ENCODE measurements at regions not wholly inside any gene's neighbourhood (a gene's known extent, or its start where the extent isn't known, plus 50 kb on each side); places are given as distances from the start of the nearest gene placed in this dataset.

DNA sequence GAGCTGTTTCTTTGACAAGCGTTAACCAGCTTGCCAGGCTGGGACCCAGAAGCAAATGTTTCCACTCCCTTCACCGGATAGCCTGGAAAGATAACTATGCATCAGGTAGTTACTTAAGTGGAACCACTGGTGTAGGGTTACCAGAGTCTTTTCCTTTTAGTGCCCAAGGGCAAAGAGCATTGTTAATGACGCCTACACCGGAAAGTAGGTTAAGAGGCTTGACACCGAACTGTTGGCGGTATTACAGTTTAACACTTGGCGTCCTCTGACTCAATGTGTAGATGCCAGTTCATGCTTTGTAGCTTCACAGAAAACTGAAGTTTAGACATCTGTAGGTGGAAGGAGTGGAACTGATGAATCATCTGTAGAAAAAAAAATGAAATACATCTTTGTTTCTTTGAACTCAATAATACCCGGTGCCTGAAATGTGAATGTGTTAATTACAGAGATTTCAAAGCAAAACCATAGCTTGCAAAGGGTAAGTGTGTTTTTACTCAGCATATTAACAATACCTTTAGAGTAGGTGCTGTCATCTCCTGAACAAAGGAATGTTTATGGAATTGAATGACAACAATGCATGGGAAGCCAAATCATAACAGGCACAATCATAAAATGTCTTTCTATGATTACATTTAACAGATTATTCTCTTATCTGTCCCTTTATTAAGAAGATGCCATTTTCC is 426.7 kb upstream of the SALL1 start:
- no peak overlapping the region for H3K9ac ChIP-seq (ENCODE audit: low read depth, low read length)
- no peaks in the 10 kb centered on the region for H3K27me3 ChIP-seq (ENCODE audit: control insufficient read depth, insufficient read depth, low read length)
- H3K4me1 ChIP-seq (ENCODE audit: control insufficient read depth, insufficient read depth, low read length), result peaks cover 11% of the 10 kb centered on the region
- H3K4me3 ChIP-seq (ENCODE audit: low read depth, low read length), result no peak overlapping the region
- H3K9me3 ChIP-seq (ENCODE audit: control insufficient read depth, insufficient read depth, low read length), result no peaks in the 10 kb centered on the region
- no peaks in the 10 kb centered on the region for H3K36me3 ChIP-seq (ENCODE audit: control insufficient read depth, insufficient read depth, low read length)

DNA sequence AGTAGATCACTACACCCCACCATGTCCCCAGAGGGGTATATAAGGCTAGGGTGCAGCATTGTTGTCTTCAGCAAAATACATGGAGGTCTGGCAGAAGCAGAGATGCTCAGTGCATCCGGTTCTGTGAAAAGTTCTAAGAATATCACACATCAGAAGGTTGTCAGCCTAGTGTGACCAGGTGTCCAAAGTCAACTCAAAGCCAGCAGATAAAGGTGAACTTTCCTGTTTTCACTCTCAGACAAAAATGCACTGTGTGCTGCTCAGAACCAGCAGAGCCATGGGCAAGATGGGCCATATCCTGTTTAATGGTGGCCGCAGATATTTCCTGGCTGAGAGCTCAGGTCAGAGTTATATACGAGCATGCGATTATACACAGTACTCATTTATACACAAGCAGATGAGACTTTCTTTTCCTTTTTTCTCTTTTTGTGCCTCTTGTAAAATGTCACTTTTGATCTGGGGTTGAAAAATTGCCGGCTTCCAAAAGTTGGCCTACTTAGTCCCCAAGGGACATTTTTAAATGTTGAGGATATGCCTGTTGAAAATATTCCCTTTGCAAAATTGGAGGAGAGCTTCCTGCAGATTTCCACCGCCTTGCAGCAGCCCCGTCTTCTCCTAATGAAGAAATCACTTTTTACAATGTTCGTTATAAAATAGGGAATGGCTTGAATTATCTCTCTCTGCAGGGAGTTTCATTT is 425.6 kb upstream of the SALL1 start:
- Histone ChIP-seq H3K4me1 (ENCODE audit: control insufficient read depth, insufficient read depth, low read length) (peaks cover 11% of the 10 kb centered on the region), H3K36me3 (ENCODE audit: control insufficient read depth, insufficient read depth, low read length) (no peaks in the 10 kb centered on the region), H3K27me3 (ENCODE audit: control insufficient read depth, insufficient read depth, low read length) (no peaks in the 10 kb centered on the region), H3K4me3 (ENCODE audit: low read depth, low read length) (no peak overlapping the region), H3K9ac (ENCODE audit: low read depth, low read length) (no peak overlapping the region), H3K9me3 (ENCODE audit: control insufficient read depth, insufficient read depth, low read length) (no peaks in the 10 kb centered on the region)

DNA sequence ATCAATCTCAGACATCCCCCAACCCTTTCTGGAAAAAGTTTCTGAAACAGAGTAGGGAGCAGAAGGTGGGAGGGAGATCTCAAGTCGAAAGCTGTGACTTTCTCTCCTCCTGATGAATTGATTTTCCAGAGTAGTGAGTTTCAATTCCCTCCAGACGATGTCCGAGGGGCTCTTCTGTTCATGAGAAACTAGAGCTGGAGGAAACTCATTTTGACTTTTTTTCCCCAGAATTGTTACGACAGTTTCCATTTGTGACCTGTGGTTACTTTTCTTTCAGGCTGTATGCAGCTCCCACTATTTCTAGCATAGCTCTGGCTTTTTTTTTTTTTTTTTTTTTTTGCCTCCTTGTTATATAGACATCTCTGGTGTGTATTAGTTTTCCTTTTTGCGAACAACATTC is 422.1 kb upstream of the SALL1 start:
- Histone ChIP-seq H3K9ac (ENCODE audit: low read depth, low read length) (no peak overlapping the region), H3K9me3 (ENCODE audit: control insufficient read depth, insufficient read depth, low read length) (no peaks in the 10 kb centered on the region), H3K4me1 (ENCODE audit: control insufficient read depth, insufficient read depth, low read length) (peaks cover 13% of the 10 kb centered on the region), H3K4me3 (ENCODE audit: low read depth, low read length) (no peak overlapping the region), H3K27me3 (ENCODE audit: control insufficient read depth, insufficient read depth, low read length) (no peaks in the 10 kb centered on the region), H3K36me3 (ENCODE audit: control insufficient read depth, insufficient read depth, low read length) (no peaks in the 10 kb centered on the region)

DNA sequence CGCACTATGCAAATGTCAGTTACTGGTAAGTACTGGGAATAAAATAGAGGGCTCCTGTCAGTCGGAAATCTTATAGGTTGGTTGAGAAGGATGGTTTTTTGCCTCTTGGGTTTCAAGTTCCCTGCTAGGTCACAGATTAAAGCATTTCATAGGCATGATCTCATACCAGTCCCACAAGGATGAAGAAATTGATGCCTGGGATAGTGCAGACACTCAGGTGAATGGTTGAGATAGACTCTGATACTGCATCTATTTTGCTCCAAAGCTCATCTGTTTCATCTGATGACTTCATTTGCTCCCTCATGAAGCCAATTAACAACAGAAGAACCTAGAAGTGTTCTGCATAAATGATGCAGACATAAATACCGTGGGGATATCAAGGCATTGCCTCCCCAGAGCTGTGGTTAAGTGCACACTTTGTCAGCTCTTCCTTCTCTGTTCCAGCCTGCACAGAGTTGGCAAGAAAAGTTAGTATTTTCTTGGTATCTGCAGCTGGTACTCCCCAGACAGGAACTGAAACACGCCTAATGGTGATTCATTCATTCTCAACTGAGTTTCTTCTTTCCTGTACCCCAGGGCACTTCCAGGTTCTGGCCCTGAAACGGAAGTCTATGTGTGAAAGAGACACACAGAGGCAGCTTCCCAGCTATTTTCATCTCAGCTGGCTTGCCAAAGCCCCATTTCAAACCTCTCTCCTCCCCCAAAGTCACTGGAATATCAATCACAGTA is 418.3 kb upstream of the SALL1 start:
- Histone ChIP-seq H3K9me3 (ENCODE audit: control insufficient read depth, insufficient read depth, low read length) (no peaks in the 10 kb centered on the region), H3K4me1 (ENCODE audit: control insufficient read depth, insufficient read depth, low read length) (peaks cover 3% of the 10 kb centered on the region), H3K27me3 (ENCODE audit: control insufficient read depth, insufficient read depth, low read length) (no peaks in the 10 kb centered on the region), H3K36me3 (ENCODE audit: control insufficient read depth, insufficient read depth, low read length) (no peaks in the 10 kb centered on the region), H3K4me3 (ENCODE audit: low read depth, low read length) (no peak overlapping the region), H3K9ac (ENCODE audit: low read depth, low read length) (no peak overlapping the region)

DNA sequence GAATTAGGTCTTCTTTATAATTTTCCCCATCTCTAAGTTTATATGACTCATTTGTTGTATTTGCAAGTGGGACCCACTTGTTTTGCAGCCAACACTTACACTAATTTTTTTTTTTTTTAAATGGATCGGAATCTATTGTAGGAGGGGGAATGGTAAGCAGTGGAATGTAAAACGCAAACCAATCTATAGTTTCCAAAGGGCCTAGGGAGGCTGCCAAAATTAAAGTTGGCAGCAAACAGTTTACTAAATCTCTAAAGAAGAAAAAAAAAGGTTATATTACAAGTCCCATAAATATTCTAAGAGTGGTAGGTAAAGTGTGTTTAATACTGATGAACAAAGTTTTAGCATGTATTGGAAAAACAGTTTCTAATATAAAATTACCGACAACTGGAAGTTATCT is 416.8 kb upstream of the SALL1 start:
- peaks cover 3% of the 10 kb centered on the region for H3K4me1 ChIP-seq (ENCODE audit: control insufficient read depth, insufficient read depth, low read length)

DNA sequence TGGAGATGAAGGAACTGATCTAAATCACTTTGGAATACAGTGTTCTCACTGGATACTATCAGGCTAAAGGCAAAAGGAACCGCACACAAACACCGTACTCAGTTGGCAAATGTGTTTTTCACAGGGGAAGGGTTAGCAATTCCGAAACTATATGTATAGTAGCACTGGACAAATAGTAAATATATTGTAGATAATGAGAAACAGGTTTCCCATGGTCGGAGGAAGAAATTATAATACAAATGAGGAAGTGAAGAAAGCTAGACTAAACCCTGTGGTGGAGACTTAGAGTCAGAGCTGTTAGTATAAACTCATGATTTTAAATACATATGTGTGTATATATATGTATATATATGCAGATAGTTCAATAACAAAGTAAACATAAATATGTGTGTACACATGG is 414.1 kb upstream of the SALL1 start:
- H3K9me3 ChIP-seq (ENCODE audit: control insufficient read depth, insufficient read depth, low read length), result no peaks in the 10 kb centered on the region
- no peak overlapping the region for H3K4me3 ChIP-seq (ENCODE audit: low read depth, low read length)
- H3K27me3 ChIP-seq (ENCODE audit: control insufficient read depth, insufficient read depth, low read length), result no peaks in the 10 kb centered on the region
- H3K9ac ChIP-seq (ENCODE audit: low read depth, low read length), result no peak overlapping the region
- peaks cover 3% of the 10 kb centered on the region for H3K4me1 ChIP-seq (ENCODE audit: control insufficient read depth, insufficient read depth, low read length)
- H3K36me3 ChIP-seq (ENCODE audit: control insufficient read depth, insufficient read depth, low read length), result no peaks in the 10 kb centered on the region

More for the DNA sequence above, 416.8 kb upstream of the SALL1 start:
- Histone ChIP-seq H3K9ac (ENCODE audit: low read depth, low read length) (no peak overlapping the region), H3K4me3 (ENCODE audit: low read depth, low read length) (no peak overlapping the region), H3K27me3 (ENCODE audit: control insufficient read depth, insufficient read depth, low read length) (no peaks in the 10 kb centered on the region), H3K36me3 (ENCODE audit: control insufficient read depth, insufficient read depth, low read length) (no peaks in the 10 kb centered on the region), H3K9me3 (ENCODE audit: control insufficient read depth, insufficient read depth, low read length) (no peaks in the 10 kb centered on the region)

DNA sequence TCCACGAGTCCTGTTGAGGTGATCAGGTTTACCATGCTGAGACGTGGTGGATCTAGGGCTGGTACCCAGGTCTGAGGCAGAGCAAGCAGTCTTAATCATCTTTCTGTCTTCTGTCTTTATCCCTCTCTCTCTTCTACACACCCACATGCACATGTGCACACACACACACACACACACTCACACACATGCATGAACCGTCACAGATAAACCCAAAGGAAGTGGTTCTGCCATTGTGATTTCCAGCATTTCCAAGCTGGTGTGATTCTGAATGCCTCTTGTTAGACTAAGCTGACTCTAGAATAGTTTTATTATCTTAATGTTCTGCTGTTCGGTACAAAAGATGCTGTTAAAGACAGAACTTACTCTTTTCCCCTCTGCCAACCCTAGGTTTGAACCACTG is 411.8 kb upstream of the SALL1 start:
- Histone ChIP-seq H3K4me1 (ENCODE audit: control insufficient read depth, insufficient read depth, low read length) (no peaks in the 10 kb centered on the region), H3K9ac (ENCODE audit: low read depth, low read length) (no peak overlapping the region), H3K27me3 (ENCODE audit: control insufficient read depth, insufficient read depth, low read length) (no peaks in the 10 kb centered on the region), H3K4me3 (ENCODE audit: low read depth, low read length) (no peak overlapping the region), H3K36me3 (ENCODE audit: control insufficient read depth, insufficient read depth, low read length) (no peaks in the 10 kb centered on the region), H3K9me3 (ENCODE audit: control insufficient read depth, insufficient read depth, low read length) (no peaks in the 10 kb centered on the region)

DNA sequence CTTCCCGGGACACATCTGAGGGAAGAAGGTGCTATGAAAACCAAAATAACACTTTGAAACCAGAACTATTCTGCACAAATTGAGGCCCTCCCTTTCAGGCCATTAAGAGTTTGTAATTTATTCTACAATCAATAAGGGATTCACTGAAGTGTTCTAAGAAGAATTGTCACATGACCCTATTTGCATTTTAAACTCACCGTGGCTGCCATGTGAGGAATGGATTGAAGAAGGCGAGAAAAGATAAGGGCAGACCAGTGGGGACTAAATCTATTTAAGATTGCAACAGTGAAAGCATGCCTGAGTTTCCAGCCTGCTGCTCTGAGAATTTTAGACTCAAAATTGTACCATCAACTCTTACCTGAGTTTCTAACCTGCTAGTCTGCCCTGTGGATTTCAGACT is 408.8 kb upstream of the SALL1 start:
- Histone ChIP-seq H3K9me3 (ENCODE audit: control insufficient read depth, insufficient read depth, low read length) (no peaks in the 10 kb centered on the region), H3K36me3 (ENCODE audit: control insufficient read depth, insufficient read depth, low read length) (no peaks in the 10 kb centered on the region), H3K9ac (ENCODE audit: low read depth, low read length) (no peak overlapping the region), H3K4me3 (ENCODE audit: low read depth, low read length) (no peak overlapping the region), H3K27me3 (ENCODE audit: control insufficient read depth, insufficient read depth, low read length) (no peaks in the 10 kb centered on the region), H3K4me1 (ENCODE audit: control insufficient read depth, insufficient read depth, low read length) (no peaks in the 10 kb centered on the region)

DNA sequence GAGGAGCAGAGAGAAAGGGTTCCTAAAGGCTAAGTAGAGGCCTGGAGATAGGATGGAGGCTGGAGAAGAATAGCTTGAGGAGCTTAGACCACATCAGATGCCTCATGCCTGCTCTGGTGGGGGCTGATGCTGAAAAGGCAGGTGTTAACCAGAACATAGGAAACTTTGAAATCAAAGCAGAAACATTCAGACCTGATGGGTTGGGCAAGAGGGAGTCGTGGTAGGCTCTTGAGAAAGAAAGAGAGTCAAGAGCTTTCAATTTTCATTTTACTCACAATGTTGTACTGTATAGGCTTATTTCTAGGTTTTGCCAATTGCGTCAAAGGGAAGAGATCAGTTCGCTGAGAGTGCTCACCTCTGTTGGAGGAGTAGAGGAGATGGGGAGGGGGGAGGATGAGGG is 406.6 kb upstream of the SALL1 start:
- H3K4me3 ChIP-seq (ENCODE audit: low read depth, low read length), result no peak overlapping the region
- no peaks in the 10 kb centered on the region for H3K9me3 ChIP-seq (ENCODE audit: control insufficient read depth, insufficient read depth, low read length)
- H3K4me1 ChIP-seq (ENCODE audit: control insufficient read depth, insufficient read depth, low read length), result no peaks in the 10 kb centered on the region
- no peak overlapping the region for H3K9ac ChIP-seq (ENCODE audit: low read depth, low read length)
- no peaks in the 10 kb centered on the region for H3K36me3 ChIP-seq (ENCODE audit: control insufficient read depth, insufficient read depth, low read length)
- no peaks in the 10 kb centered on the region for H3K27me3 ChIP-seq (ENCODE audit: control insufficient read depth, insufficient read depth, low read length)

DNA sequence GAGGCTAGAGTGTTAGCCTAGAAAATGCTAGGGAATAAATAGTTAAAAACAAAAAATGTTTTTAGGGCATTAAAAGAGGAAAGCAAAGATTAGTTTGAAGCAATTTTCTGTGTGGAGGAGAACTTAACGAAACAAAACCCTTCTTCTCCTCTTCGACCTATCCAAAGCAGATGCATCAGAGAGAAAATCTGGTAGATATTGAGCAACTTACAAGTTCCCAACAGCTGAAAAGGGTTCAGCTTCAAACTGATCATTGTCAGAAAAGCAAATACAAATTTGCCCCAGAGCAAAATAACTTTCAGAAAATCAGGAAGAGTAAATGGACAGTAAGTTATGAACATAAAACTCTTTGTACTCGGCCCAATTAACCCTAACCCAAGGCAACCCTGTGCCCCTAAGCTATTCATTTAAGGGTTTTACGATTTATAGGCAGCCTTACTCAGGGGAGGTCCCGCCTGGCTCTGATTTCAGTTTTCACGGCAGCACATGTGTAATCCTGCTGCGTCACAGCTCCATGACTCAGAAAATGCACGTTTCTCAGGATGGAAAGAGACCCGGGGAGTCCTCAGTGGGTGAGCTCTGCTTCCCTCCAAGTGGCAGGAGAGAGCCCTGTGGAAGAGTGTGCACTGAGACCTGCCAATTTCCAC is 405.7 kb upstream of the SALL1 start:
- no peak overlapping the region for H3K9ac ChIP-seq (ENCODE audit: low read depth, low read length)
- H3K36me3 ChIP-seq (ENCODE audit: control insufficient read depth, insufficient read depth, low read length), result no peaks in the 10 kb centered on the region
- no peaks in the 10 kb centered on the region for H3K27me3 ChIP-seq (ENCODE audit: control insufficient read depth, insufficient read depth, low read length)
- H3K9me3 ChIP-seq (ENCODE audit: control insufficient read depth, insufficient read depth, low read length), result no peaks in the 10 kb centered on the region
- H3K4me1 ChIP-seq (ENCODE audit: control insufficient read depth, insufficient read depth, low read length), result no peaks in the 10 kb centered on the region
- H3K4me3 ChIP-seq (ENCODE audit: low read depth, low read length), result no peak overlapping the region

DNA sequence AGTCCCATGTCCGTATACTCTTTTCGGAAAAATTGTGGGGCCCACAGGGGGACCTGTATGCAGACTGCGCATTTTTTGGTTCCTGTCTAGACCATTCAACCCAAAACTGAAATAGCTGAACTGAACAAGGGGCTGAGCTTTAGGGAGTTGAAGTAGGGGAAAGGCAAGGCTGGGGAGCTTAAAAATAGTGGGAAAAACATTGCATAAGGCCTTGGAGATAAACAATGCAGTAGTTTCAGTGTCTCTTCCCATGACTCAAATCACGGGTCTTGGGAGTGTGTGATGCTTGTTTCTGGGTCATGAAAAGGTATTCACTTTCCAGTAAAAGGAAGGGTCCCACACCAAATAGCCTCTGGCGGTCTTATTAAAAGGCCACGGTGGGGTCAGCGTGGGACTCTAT is 402.8 kb upstream of the SALL1 start:
- H3K9me3 ChIP-seq (ENCODE audit: control insufficient read depth, insufficient read depth, low read length), result no peaks in the 10 kb centered on the region
- H3K4me3 ChIP-seq (ENCODE audit: low read depth, low read length), result no peak overlapping the region
- no peaks in the 10 kb centered on the region for H3K27me3 ChIP-seq (ENCODE audit: control insufficient read depth, insufficient read depth, low read length)
- H3K9ac ChIP-seq (ENCODE audit: low read depth, low read length), result no peak overlapping the region
- no peaks in the 10 kb centered on the region for H3K36me3 ChIP-seq (ENCODE audit: control insufficient read depth, insufficient read depth, low read length)
- no peaks in the 10 kb centered on the region for H3K4me1 ChIP-seq (ENCODE audit: control insufficient read depth, insufficient read depth, low read length)

Data from iPS-15b (cell line).